GM12878 (cell line): ENCODE measurements at regions not wholly inside any gene's neighbourhood (a gene's known extent, or its start where the extent isn't known, plus 50 kb on each side); places are given as distances from the start of the nearest gene placed in this dataset.

Experiments used
- ATAC-seq: fragments of 200-7000 bp; cut with Tn5 transposase; 3 replicates; pipeline ENCODE4 v1.9.1; 2020; ENCODE audit warnings: mild to moderate bottlenecking, moderate library complexity
- BruUV-seq: library from RNA; stranded (reverse); fragments of 400-500 nt; replicated peaks from 2 replicates; lab custom pipeline; 2021; lab: Mats Ljungman, UMichigan
- CTCF ChIA-PET: fragments of 300-600 bp; sonication (Branson Sonifier 250); formaldehyde crosslinking; extraction: SDS; loops from one replicate; lab custom pipeline; 2021; ENCODE audit warnings: inconsistent platforms; lab: Yijun Ruan, JAX
- POLR2A ChIA-PET: fragments of 350-600 bp; formaldehyde crosslinking; extraction: SDS; loops from one replicate; lab custom pipeline; 2021; ENCODE audit warnings: inconsistent platforms; lab: Charles Lee
- RAD21 ChIA-PET: fragments of 300-600 bp; sonication (Branson Sonifier 250); formaldehyde crosslinking; loops from one replicate; lab custom pipeline; 2023; ENCODE audit warnings: antibody characterized with exemption; ENCODE audit not compliant: unreplicated experiment; lab: Charles Lee
- SMC1A ChIA-PET: fragments of 300-600 bp; sonication (Branson Sonifier 250); formaldehyde crosslinking; loops from one replicate; lab custom pipeline; 2023; ENCODE audit not compliant: unreplicated experiment, uncharacterized antibody; lab: Charles Lee
- DNase-seq: peaks from one replicate; pipeline ENCODE4 v3.0.0-alpha.2; 2011; ENCODE audit warnings: low read depth, low spot score
- FAIRE-seq: peaks from 3 replicates; lab custom pipeline; 2011; peaks lifted over from hg19 to GRCh38; lab: Jason Lieb, UNC
- H2AFZ ChIP-seq: 2 replicates; pipeline ENCODE4 v1.6.0; 2011; ENCODE audit warnings: low read depth, low read length, control low read depth; ENCODE audit not compliant: control insufficient read depth
- H3K27ac ChIP-seq: 2 replicates; pipeline ENCODE4 v1.5.1; 2011; ENCODE audit warnings: control low read depth; ENCODE audit not compliant: control insufficient read depth, insufficient read depth
- H3K27me3 ChIP-seq, 2 experiments: replicated peaks in 1 of 2; 2 replicates each; pipeline versions ENCODE4 v1.6.0 to v1.6.1; 2011; ENCODE audit warnings: low read length in 1 of 2; ENCODE audit not compliant: control insufficient read depth in 2 of 2, insufficient read depth in 2 of 2
- H3K36me3 ChIP-seq, 2 experiments: 2 replicates each; pipeline ENCODE4 v1.5.1; 2011; ENCODE audit warnings: low read length in 1 of 2; ENCODE audit not compliant: control insufficient read depth in 2 of 2, insufficient read depth in 2 of 2
- H3K4me1 ChIP-seq: 2 replicates; pipeline ENCODE4 v1.6.1; 2011; ENCODE audit warnings: mild to moderate bottlenecking, low read length, moderate library complexity, mixed read lengths; ENCODE audit not compliant: control insufficient read depth, insufficient read depth
- H3K4me2 ChIP-seq: 2 replicates; pipeline ENCODE4 v1.6.0; 2011; ENCODE audit warnings: control low read depth; ENCODE audit not compliant: control insufficient read depth, insufficient read depth
- H3K4me3 ChIP-seq: fragments of 200-600 bp; sonication (generic); 2 replicates; pipeline ENCODE4 v1.5.1; 2016
- H3K79me2 ChIP-seq: 2 replicates; pipeline ENCODE4 v1.6.0; 2011; ENCODE audit warnings: low read length; ENCODE audit not compliant: control insufficient read depth, insufficient read depth
- H3K9ac ChIP-seq: 2 replicates; pipeline ENCODE4 v1.8.0; 2011; ENCODE audit warnings: low read length, control low read depth, mixed read lengths; ENCODE audit not compliant: control insufficient read depth, insufficient read depth
- H3K9me3 ChIP-seq: replicated peaks from 3 replicates; pipeline ENCODE4 v1.5.1; 2011; ENCODE audit warnings: mild to moderate bottlenecking, low read length; ENCODE audit not compliant: control insufficient read depth, insufficient read depth
- H4K20me1 ChIP-seq: 2 replicates; pipeline ENCODE4 v1.6.0; 2011; ENCODE audit not compliant: control insufficient read depth, insufficient read depth
- ATF7 ChIP-seq: fragments of 450-650 bp; IDR thresholded peaks from 2 replicates; pipeline ENCODE4 v1.6.1; 2016; ENCODE audit warnings: low read depth, mild to moderate bottlenecking
- EP300 ChIP-seq, 2 experiments: fragments of 150-350 bp in 1 of 2; IDR thresholded peaks; 2 replicates each; pipeline ENCODE4 v1.6.1; 2011 to 2012; ENCODE audit warnings: low read depth in 2 of 2, low read length in 2 of 2, borderline replicate concordance in 1 of 2, improper control_type of control experiment in 1 of 2, inconsistent platforms in 1 of 2; ENCODE audit not compliant: control insufficient read depth in 1 of 2
- FOXM1 ChIP-seq: IDR thresholded peaks from 2 replicates; pipeline ENCODE4 v1.6.1; 2012; ENCODE audit warnings: low read depth, mild to moderate bottlenecking, inconsistent platforms, low read length, moderate library complexity
- HCFC1 ChIP-seq: fragments of 150-350 bp; IDR thresholded peaks from 2 replicates; pipeline ENCODE4 v1.6.1; 2014; ENCODE audit warnings: low read length
- NBN ChIP-seq: fragments of 450-650 bp; IDR thresholded peaks from 2 replicates; pipeline ENCODE4 v1.6.1; 2016
- RFX5 ChIP-seq: IDR thresholded peaks from 2 replicates; pipeline ENCODE4 v1.6.1; 2011; ENCODE audit warnings: low read depth, low read length, improper control_type of control experiment
- SKIL ChIP-seq: fragments of 450-650 bp; IDR thresholded peaks from 2 replicates; pipeline ENCODE4 v1.6.1; 2017; ENCODE audit warnings: mild to moderate bottlenecking, low read depth, inconsistent platforms; ENCODE audit not compliant: poor library complexity, severe bottlenecking
- SMARCA5 ChIP-seq: fragments of 450-650 bp; IDR thresholded peaks from 2 replicates; pipeline ENCODE4 v1.6.1; 2017; ENCODE audit warnings: mild to moderate bottlenecking
- SP1 ChIP-seq: IDR thresholded peaks from one replicate; pipeline ENCODE4 v1.6.1; 2011; ENCODE audit warnings: low read depth, low read length
- SRF ChIP-seq, 2 experiments: IDR thresholded peaks; 2 replicates each; pipeline ENCODE4 v1.6.1; 2011; ENCODE audit warnings: low read depth in 2 of 2, low read length in 2 of 2, mild to moderate bottlenecking in 1 of 2, moderate library complexity in 1 of 2
- STAT1 ChIP-seq: fragments of 450-650 bp; conservative IDR thresholded peaks from 2 replicates; pipeline ENCODE4 v1.6.1; 2014; ENCODE audit warnings: antibody characterized with exemption, mild to moderate bottlenecking
- SUPT20H ChIP-seq: IDR thresholded peaks from 2 replicates; pipeline ENCODE4 v1.6.1; 2011; ENCODE audit warnings: low read depth, mild to moderate bottlenecking, low read length, moderate library complexity, borderline replicate concordance; ENCODE audit not compliant: control insufficient read depth
- TARDBP ChIP-seq: IDR thresholded peaks from 2 replicates; pipeline ENCODE4 v1.6.1; 2016; ENCODE audit warnings: borderline replicate concordance
- USF2 ChIP-seq: IDR thresholded peaks from 2 replicates; pipeline ENCODE4 v1.6.1; 2011; ENCODE audit warnings: low read depth, low read length, improper control_type of control experiment, borderline replicate concordance
- WGBS: methylation state at CpG from one replicate; pipeline ENCODE4 v1.1.6; 2016; ENCODE audit warnings: low lambda C conversion rate; ENCODE audit not compliant: insufficient replicate concordance, insufficient coverage; ENCODE audit errors: missing lambda C conversion rate; 5-methylcytosine and 5-hydroxymethylcytosine counted together
- in situ Hi-C: fragments of 300-500 bp; cut with MboI; formaldehyde crosslinking; loops from 9 replicates; pipeline ENCODE4 v1.14.3; 2018; ENCODE audit warnings: mixed read lengths
- intact Hi-C: fragments of 100-400 bp; cut with micrococcal nuclease; formaldehyde crosslinking; loops from one replicate; pipeline ENCODE4 v1.14.2; 2022; ENCODE audit not compliant: unreplicated experiment

GRCh38 chr13:87777387-87777786 lies 106.2 kb downstream of the SLITRK5 start:
- H4K20me1 ChIP-seq = no peaks in the 10 kb centered on the region
- no peak for TF ChIP-seq SKIL
- TF ChIP-seq FOXM1 = no peak
- no peak for TF ChIP-seq SMARCA5
- no peak for TF ChIP-seq HCFC1
- TF ChIP-seq ATF7 = no peak
- no peak for TF ChIP-seq NBN
- TF ChIP-seq, all 136 proteins: peak for 0
- no peak for ATAC-seq
- DNase-seq = no peak
- Histone ChIP-seq H3K27me3 (no peaks in the 10 kb centered on the region; a peak in 1 of 4 replicates), H3K9me3 (no peaks in the 10 kb centered on the region), H3K27ac (no peak overlapping the region), H2AFZ (no peak overlapping the region), H3K4me1 (no peaks in the 10 kb centered on the region), H3K9ac (no peak overlapping the region), H3K4me3 (no peak overlapping the region), H3K4me2 (no peak overlapping the region), H3K36me3 (no peaks in the 10 kb centered on the region), H3K79me2 (no peaks in the 10 kb centered on the region)
- intact Hi-C loops (no loop called here), in situ Hi-C loops (no loop called here)
- WGBS = 0% methylated on average over 3 of the region's 3 CpGs
- SMC1A ChIA-PET = no interaction called here
- no peak for FAIRE-seq
- POLR2A ChIA-PET = no interaction called here
- BruUV-seq = no TSS peak
- CTCF ChIA-PET = interaction anchor here (0.6 kb wide), 1 partner anchor 9 kb away, joined by 3 read pairs; no protein-coding TSS in a partner anchor
- RAD21 ChIA-PET = no interaction called here

GRCh38 chr13:87778128-87778527 lies 107.0 kb downstream of the SLITRK5 start:
- H3K27ac ChIP-seq = no peak overlapping the region
- ATAC-seq = no peak
- H3K4me3 ChIP-seq = no peak overlapping the region
- no peaks in the 10 kb centered on the region for H3K4me1 ChIP-seq
- no peaks in the 10 kb centered on the region for H3K36me3 ChIP-seq
- SMC1A ChIA-PET = no interaction called here
- intact Hi-C loops = no loop called here
- no peak overlapping the region for H3K9ac ChIP-seq
- WGBS = 0% methylated on average over 3 of the region's 3 CpGs
- no peaks in the 10 kb centered on the region for H4K20me1 ChIP-seq
- FAIRE-seq = no peak
- no peak for DNase-seq
- no peaks in the 10 kb centered on the region; a peak in 1 of 4 replicates for H3K27me3 ChIP-seq
- H3K79me2 ChIP-seq = no peaks in the 10 kb centered on the region
- CTCF ChIA-PET = no interaction called here
- POLR2A ChIA-PET = interaction anchor here (0.5 kb wide), 1 partner anchor 99 kb away, joined by 3 read pairs; no protein-coding TSS in a partner anchor
- H3K4me2 ChIP-seq = no peak overlapping the region
- TF ChIP-seq SUPT20H (no peak), STAT1 (no peak), SP1 (no peak), RFX5 (no peak), TARDBP (no peak), EP300 (IDR thresholded peaks at IDR 0.05; ENCODE audit: borderline replicate concordance in 1 of 2, control insufficient read depth in 1 of 2, low read depth in 2 of 2, low read length in 2 of 2) (no peak), SRF (IDR thresholded peaks at IDR 0.05; ENCODE audit: low read depth in 2 of 2, low read length in 2 of 2) (no peak), USF2 (no peak)
- RAD21 ChIA-PET = no interaction called here
- BruUV-seq = no TSS peak
- in situ Hi-C loops = no loop called here
- no peak overlapping the region for H2AFZ ChIP-seq
- H3K9me3 ChIP-seq = no peaks in the 10 kb centered on the region
